MCF 10A (cell line): ENCODE measurements at regions not wholly inside any gene's neighbourhood (a gene's known extent, or its start where the extent isn't known, plus 50 kb on each side); places are given as distances from the start of the nearest gene placed in this dataset.
A peak's percentile ranks its signal among the peaks of the same experiment; 100 is the strongest.

Source experiments
- BruUV-seq: library from RNA; stranded (reverse); fragments of 400-500 nt; replicated peaks from 2 replicates; lab custom pipeline; 2021; lab: Mats Ljungman, UMichigan
- CTCF ChIA-PET: fragments of 300-600 bp; sonication (Branson Sonifier 250); formaldehyde crosslinking; extraction: SDS; loops from one replicate; lab custom pipeline; 2021; ENCODE audit warnings: antibody characterized with exemption, inconsistent platforms; lab: Yijun Ruan, JAX
- POLR2A ChIA-PET: fragments of 300-600, 350-650 bp; sonication (Branson Sonifier 250); formaldehyde crosslinking; extraction: SDS; loops from one replicate; lab custom pipeline; 2020; ENCODE audit warnings: antibody characterized with exemption, inconsistent platforms; lab: Yijun Ruan, JAX
- DNase-seq: peaks from one replicate; pipeline ENCODE4 v3.0.0-alpha.2; 2018; ENCODE audit not compliant: unreplicated experiment
- H3K27ac Mint-ChIP-seq: one replicate; pipeline ENCODE4 v1.8.0; 2022; ENCODE audit warnings: mild to moderate bottlenecking, low read depth, mixed read lengths; ENCODE audit not compliant: unreplicated experiment
- H3K27me3 Mint-ChIP-seq: one replicate; pipeline ENCODE4 v1.8.0; 2022; ENCODE audit warnings: mixed read lengths; ENCODE audit not compliant: insufficient read depth, unreplicated experiment
- H3K36me3 Mint-ChIP-seq: one replicate; pipeline ENCODE4 v1.8.0; 2022; ENCODE audit warnings: mild to moderate bottlenecking, moderate library complexity, mixed read lengths; ENCODE audit not compliant: insufficient read depth, unreplicated experiment
- H3K4me1 Mint-ChIP-seq: one replicate; pipeline ENCODE4 v1.8.0; 2022; ENCODE audit warnings: mixed read lengths; ENCODE audit not compliant: insufficient read depth, unreplicated experiment
- H3K4me3 Mint-ChIP-seq: one replicate; pipeline ENCODE4 v1.8.0; 2022; ENCODE audit warnings: mild to moderate bottlenecking, moderate library complexity, mixed read lengths; ENCODE audit not compliant: unreplicated experiment
- H3K9me3 Mint-ChIP-seq: one replicate; pipeline ENCODE4 v1.8.0; 2022; ENCODE audit warnings: mixed read lengths; ENCODE audit not compliant: unreplicated experiment
- intact Hi-C: fragments of 100-400 bp; cut with micrococcal nuclease; formaldehyde crosslinking; loops from 2 replicates; pipeline ENCODE4 v1.14.1; 2022
- TF ChIP-seq, protein P1 (sequence below): fragments of 200-600 bp; IDR thresholded peaks from one replicate; pipeline ENCODE4 v1.8.0; 2022; ENCODE audit warnings: antibody characterized with exemption, mild to moderate bottlenecking; ENCODE audit not compliant: unreplicated experiment

DNA sequence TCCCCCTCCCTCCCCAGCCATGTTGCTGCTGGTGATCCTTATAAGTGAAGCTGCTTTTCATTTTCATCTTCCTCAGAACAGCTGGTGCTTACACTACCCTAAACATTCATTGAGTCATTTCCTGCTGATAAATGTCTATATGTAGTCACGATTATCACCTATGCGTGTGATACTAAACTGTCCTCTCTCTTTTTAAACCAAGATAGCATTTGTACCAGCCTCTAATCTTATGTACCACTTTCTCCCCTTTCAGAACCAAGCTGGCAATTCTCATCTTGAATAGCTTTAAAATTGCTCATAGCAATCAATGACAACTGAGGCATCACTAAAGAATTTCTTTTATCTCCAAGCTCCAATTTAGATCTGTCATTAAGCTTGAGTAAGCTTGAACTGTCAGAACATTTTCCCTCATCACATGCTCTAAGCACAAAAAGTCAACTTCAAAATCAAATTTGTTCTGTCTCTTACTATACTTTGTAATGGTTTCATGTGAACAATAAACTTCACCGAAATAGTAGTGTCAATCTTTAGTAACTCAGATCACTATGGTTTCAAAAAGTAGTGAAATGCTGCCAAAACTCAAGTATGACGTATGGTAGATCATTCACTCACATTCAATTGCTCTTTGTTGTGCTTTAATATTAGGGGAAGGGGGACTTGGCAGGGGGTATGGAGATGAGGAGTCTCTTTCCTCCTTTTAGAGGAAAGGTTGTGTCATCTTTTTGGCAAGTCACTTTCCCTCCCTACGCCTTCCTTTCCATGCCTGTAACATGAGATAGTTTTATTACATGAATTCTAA is 178.1 kb upstream of the NOVA1 start:
- Mint-ChIP-seq H3K27me3 (no peaks in the 10 kb centered on the region), H3K4me1 (peaks cover 24% of the 10 kb centered on the region), H3K36me3 (peaks cover 6% of the 10 kb centered on the region), H3K9me3 (no peaks in the 10 kb centered on the region), H3K4me3 (peak overlapping the region; percentile 19), H3K27ac (peak overlapping the region; percentile 12)
- ChIA-PET POLR2A (interaction anchor here (0.7 to 1.2 kb wide), 2 partner anchors 26 to 341 kb away, joined by 4 to 5 read pairs; no protein-coding TSS in a partner anchor), CTCF (no interaction called here)
- peak; percentile 8 for DNase-seq
- TF ChIP-seq, protein P1, sequence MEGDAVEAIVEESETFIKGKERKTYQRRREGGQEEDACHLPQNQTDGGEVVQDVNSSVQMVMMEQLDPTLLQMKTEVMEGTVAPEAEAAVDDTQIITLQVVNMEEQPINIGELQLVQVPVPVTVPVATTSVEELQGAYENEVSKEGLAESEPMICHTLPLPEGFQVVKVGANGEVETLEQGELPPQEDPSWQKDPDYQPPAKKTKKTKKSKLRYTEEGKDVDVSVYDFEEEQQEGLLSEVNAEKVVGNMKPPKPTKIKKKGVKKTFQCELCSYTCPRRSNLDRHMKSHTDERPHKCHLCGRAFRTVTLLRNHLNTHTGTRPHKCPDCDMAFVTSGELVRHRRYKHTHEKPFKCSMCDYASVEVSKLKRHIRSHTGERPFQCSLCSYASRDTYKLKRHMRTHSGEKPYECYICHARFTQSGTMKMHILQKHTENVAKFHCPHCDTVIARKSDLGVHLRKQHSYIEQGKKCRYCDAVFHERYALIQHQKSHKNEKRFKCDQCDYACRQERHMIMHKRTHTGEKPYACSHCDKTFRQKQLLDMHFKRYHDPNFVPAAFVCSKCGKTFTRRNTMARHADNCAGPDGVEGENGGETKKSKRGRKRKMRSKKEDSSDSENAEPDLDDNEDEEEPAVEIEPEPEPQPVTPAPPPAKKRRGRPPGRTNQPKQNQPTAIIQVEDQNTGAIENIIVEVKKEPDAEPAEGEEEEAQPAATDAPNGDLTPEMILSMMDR, result no peak
- intact Hi-C loops, result loop anchor here (10.0 kb wide), 1 partner anchor 139 kb away; no protein-coding TSS in a partner anchor
- no TSS peak for BruUV-seq

DNA sequence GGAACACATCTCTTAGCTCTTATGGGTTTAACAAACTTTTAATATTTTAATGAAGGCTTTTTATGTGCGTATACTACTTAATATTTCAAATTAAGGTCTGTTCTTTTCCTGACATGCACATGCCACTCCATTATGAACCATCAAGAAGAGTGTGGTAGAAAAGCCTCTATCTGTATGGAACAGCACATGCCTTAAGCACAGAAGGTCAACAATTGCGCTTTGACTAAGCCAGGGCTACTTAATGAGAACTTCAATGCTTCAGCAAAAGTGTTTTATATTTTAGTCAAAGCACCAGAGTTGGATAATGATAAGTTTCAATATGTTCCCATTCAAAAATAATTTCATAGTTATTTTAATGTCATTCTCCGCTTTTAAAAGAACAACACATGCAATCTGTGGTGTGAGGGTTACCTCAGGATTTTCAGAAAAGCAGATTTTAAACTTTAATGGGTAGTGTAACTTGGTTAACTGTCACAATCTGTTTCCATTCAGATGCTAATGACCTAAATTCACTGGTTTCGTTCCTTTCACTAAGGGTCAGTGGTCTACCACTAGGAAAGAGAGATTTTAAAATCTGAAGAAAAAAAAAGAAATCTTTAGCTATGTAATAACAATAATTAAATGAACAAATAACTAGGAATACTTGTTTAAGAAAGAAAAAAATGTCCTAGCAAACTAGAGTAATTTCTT is 193.4 kb upstream of the NOVA1 start:
- no peaks in the 10 kb centered on the region for H3K36me3 Mint-ChIP-seq
- H3K4me1 Mint-ChIP-seq, result peaks cover 5% of the 10 kb centered on the region
- POLR2A ChIA-PET, result no interaction called here
- BruUV-seq, result no TSS peak
- DNase-seq, result no peak
- no peaks in the 10 kb centered on the region for H3K27me3 Mint-ChIP-seq
- H3K27ac Mint-ChIP-seq, result no peak overlapping the region
- no peak overlapping the region for H3K4me3 Mint-ChIP-seq
- intact Hi-C loops, result no loop called here
- CTCF ChIA-PET, result no interaction called here
- peaks cover 8% of the 10 kb centered on the region for H3K9me3 Mint-ChIP-seq
- TF ChIP-seq, protein P1, result no peak

DNA sequence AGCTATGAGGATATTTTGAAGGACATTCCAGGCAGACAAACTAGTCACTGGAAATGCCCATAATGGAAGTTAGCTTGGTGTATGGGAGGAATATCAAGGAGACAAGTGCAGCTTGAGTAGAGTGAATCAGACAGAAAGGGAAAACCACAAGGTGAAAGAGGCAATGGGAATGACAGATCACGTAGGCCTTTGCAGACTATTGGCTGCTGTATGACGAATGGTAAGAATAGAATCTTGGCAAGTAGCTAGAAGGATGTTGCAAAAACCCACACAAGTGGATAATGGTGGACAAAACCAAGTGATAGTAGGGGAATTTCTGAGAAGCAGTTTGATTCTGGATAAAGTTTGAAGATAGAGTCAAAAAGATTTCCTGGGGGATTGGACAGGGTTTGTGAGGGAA is 196.9 kb upstream of the NOVA1 start:
- CTCF ChIA-PET, result interaction anchor here (0.8 kb wide), 1 partner anchor 12 kb away, joined by 5 read pairs; no protein-coding TSS in a partner anchor
- POLR2A ChIA-PET, result no interaction called here
- BruUV-seq, result no TSS peak
- Mint-ChIP-seq H3K9me3 (peaks cover 8% of the 10 kb centered on the region), H3K36me3 (no peaks in the 10 kb centered on the region), H3K4me1 (peaks cover 5% of the 10 kb centered on the region), H3K4me3 (no peak overlapping the region), H3K27me3 (no peaks in the 10 kb centered on the region), H3K27ac (no peak overlapping the region)
- TF ChIP-seq, protein P1, result no peak
- peak; percentile 5 for DNase-seq
- intact Hi-C loops, result no loop called here

DNA sequence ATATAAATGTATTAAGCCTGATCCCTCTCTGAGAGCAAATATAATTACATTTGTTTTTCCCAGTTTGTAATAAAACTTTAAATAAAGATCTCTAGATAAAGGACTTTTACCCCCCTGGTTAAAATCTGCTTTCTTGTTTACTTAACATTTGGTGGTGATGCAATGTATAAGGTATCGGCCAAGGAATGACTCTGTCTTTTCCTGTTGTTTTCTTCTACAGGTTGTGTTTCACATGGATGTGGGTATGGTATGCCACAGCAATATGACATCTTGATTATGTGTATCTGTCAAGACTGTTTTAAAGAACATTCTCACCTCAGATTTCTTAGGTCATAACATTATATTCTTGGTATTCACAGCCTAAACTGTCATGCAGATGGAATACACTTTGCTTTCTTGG is 210.6 kb upstream of the NOVA1 start:
- Mint-ChIP-seq H3K36me3 (no peaks in the 10 kb centered on the region), H3K27ac (no peak overlapping the region), H3K4me1 (no peaks in the 10 kb centered on the region), H3K27me3 (no peaks in the 10 kb centered on the region), H3K4me3 (no peak overlapping the region), H3K9me3 (no peaks in the 10 kb centered on the region)
- TF ChIP-seq, protein P1, result no peak
- ChIA-PET CTCF (no interaction called here), POLR2A (interaction anchor here (0.7 kb wide), 1 partner anchor 34 kb away, joined by 3 read pairs; no protein-coding TSS in a partner anchor)
- BruUV-seq, result no TSS peak
- intact Hi-C loops, result no loop called here
- DNase-seq, result peak; percentile 45
